ENCODE measurements at regions not wholly inside any gene's neighbourhood (a gene's known extent, or its start where the extent isn't known, plus 50 kb on each side); places are given as distances from the start of the nearest gene placed in this dataset.

- TF ChIP-seq CTCF (IDR thresholded peaks at IDR 0.05; ENCODE audit: control extremely low read depth in 1 of 3, insufficient read depth in 1 of 3, low read depth in 1 of 3, low read length in 3 of 3) = no peak
- TF ChIP-seq GABPA (IDR thresholded peaks at IDR 0.05; ENCODE audit: borderline replicate concordance, insufficient read depth, low read length) = no peak
- TF ChIP-seq POLR2A (IDR thresholded peaks at IDR 0.05; ENCODE audit: control extremely low read depth in 1 of 2, low read depth in 2 of 2, low read length in 2 of 2) = no peak
- TF ChIP-seq TAF1 (IDR thresholded peaks at IDR 0.05; ENCODE audit: low read depth, low read length) = no peak
- TF ChIP-seq SAP30 (IDR thresholded peaks at IDR 0.05; ENCODE audit: insufficient read depth, insufficient replicate concordance, low read length) = no peak
- no peak for TF ChIP-seq HDAC6 (IDR thresholded peaks at IDR 0.05; ENCODE audit: low read depth, low read length)
- TF ChIP-seq TCF12 (IDR thresholded peaks at IDR 0.05; ENCODE audit: low read depth, low read length) = no peak
- TF ChIP-seq POLR2AphosphoS5 (IDR thresholded peaks at IDR 0.05; ENCODE audit: low read depth, low read length) = no peak
- TF ChIP-seq HDAC2 (IDR thresholded peaks at IDR 0.05; ENCODE audit: borderline replicate concordance in 1 of 2, low read depth in 2 of 2, low read length in 2 of 2) = no peak
- no peak for TF ChIP-seq RXRA (IDR thresholded peaks at IDR 0.05; ENCODE audit: insufficient read depth, low read depth, low read length)
- no peak for TF ChIP-seq EP300 (IDR thresholded peaks at IDR 0.05; ENCODE audit: borderline replicate concordance in 1 of 2, low read depth in 2 of 2, low read length in 2 of 2)
- TF ChIP-seq RAD21 (IDR thresholded peaks at IDR 0.05 in 1 of 2, conservative IDR thresholded peaks at IDR 0.05 in 1 of 2; ENCODE audit: low read depth in 2 of 2, low read length in 2 of 2) = no peak
Observed at GRCh38 chr1:2909797-2910196, 108.3 kb upstream of the TTC34 start.
